Prostate gland (tissue), 2 donors: ENCODE measurements at regions not wholly inside any gene's neighbourhood (a gene's known extent, or its start where the extent isn't known, plus 50 kb on each side); places are given as distances from the start of the nearest gene placed in this dataset.
A peak's percentile ranks its signal among the peaks of the same experiment; 100 is the strongest.

Experiments
- DNase-seq: peaks from one replicate; pipeline ENCODE4 v3.0.0-alpha.2; 2019; ENCODE audit warnings: low spot score
- H3K27ac ChIP-seq, 2 donors: fragments of 200-600 bp; sonication (generic); 2 replicates each; pipeline ENCODE4 v1.5.1; 2017 to 2019
- H3K27me3 ChIP-seq: fragments of 200-600 bp; sonication (generic); replicated peaks from 2 replicates; pipeline ENCODE4 v1.5.1; 2019; ENCODE audit not compliant: insufficient read depth
- H3K36me3 ChIP-seq, 2 donors: fragments of 200-600 bp; sonication (generic); 1 replicate in 1 of 2; 2 replicates in 1 of 2; pipeline versions ENCODE4 v1.5.1 to v1.8.1; 2017 to 2019
- H3K4me1 ChIP-seq: fragments of 200-600 bp; sonication (generic); replicated peaks from 2 replicates; pipeline ENCODE4 v1.5.1; 2019
- H3K4me3 ChIP-seq, 2 donors: fragments of 200-600 bp; sonication (generic); 2 replicates each; pipeline ENCODE4 v1.5.1; 2017 to 2019
- H3K9me3 ChIP-seq: fragments of 200-600 bp; sonication (generic); 2 replicates; pipeline ENCODE4 v1.5.1; 2017
- POLR2A ChIP-seq: fragments of 450-650 bp; IDR thresholded peaks from one replicate; pipeline ENCODE4 v1.6.1; 2016; ENCODE audit warnings: antibody characterized with exemption, mild to moderate bottlenecking
- POLR2AphosphoS5 ChIP-seq: sonication (generic); formaldehyde crosslinking; IDR thresholded peaks from one replicate; pipeline ENCODE4 v1.6.1; 2017; ENCODE audit warnings: antibody characterized with exemption
- WGBS: methylation state at CpG from one replicate; pipeline ENCODE4 v1.1.5; 2018; 5-methylcytosine and 5-hydroxymethylcytosine counted together
- intact Hi-C: fragments of 100-400 bp; cut with DNase I; formaldehyde crosslinking; loops from one replicate; pipeline ENCODE4 v1.14.2; 2022
- TF ChIP-seq, protein P1 (sequence below), 4 experiments: fragments of 200-600 bp in 2 of 4; fragments of 450-650 bp in 2 of 4; sonication (generic) in 2 of 4; IDR thresholded peaks; 1 replicate in 3 of 4; 2 replicates in 1 of 4; pipeline ENCODE4 v1.5.1; 2016 to 2019; ENCODE audit warnings: antibody characterized with exemption in 4 of 4, mild to moderate bottlenecking in 2 of 4, moderate library complexity in 2 of 4

DNA sequence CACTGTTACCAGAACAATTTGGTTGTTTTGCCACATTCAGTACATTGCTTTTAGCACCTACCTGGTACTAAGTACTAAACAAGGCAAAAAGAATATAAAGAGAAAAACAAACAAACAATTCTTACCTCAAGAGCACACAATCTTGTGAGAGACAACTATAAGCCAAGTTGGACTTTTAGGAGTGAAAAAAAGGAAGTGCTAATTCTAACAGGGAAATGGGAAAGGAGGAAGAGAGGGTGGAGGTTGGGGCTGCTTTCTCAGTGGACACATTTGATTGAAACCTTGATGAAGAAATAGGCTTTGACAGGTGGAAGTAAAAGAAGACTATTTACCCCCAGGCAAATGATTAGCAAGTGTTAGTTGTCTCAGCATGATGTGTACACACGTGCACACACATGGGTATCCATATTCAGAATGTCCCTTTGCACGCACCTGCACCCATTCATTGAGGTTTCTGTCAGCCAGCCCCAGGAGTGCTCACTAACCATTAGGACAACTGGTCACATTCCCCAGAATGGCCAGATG, 302.6 kb downstream of the ACTL7B start:
- no peaks in the 10 kb centered on the region for H3K9me3 ChIP-seq
- 90% methylated on average over 2 of the region's 2 CpGs for WGBS
- intact Hi-C loops = no loop called here
- DNase-seq = no peak
- H3K27me3 ChIP-seq = no peaks in the 10 kb centered on the region
- H3K4me1 ChIP-seq = no peaks in the 10 kb centered on the region
- H3K4me3 ChIP-seq = no peak overlapping the region
- no peaks in the 10 kb centered on the region for H3K36me3 ChIP-seq
- TF ChIP-seq POLR2A = no peak
- TF ChIP-seq, protein P1, sequence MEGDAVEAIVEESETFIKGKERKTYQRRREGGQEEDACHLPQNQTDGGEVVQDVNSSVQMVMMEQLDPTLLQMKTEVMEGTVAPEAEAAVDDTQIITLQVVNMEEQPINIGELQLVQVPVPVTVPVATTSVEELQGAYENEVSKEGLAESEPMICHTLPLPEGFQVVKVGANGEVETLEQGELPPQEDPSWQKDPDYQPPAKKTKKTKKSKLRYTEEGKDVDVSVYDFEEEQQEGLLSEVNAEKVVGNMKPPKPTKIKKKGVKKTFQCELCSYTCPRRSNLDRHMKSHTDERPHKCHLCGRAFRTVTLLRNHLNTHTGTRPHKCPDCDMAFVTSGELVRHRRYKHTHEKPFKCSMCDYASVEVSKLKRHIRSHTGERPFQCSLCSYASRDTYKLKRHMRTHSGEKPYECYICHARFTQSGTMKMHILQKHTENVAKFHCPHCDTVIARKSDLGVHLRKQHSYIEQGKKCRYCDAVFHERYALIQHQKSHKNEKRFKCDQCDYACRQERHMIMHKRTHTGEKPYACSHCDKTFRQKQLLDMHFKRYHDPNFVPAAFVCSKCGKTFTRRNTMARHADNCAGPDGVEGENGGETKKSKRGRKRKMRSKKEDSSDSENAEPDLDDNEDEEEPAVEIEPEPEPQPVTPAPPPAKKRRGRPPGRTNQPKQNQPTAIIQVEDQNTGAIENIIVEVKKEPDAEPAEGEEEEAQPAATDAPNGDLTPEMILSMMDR (IDR thresholded peaks at IDR 0.05) = no peak
- TF ChIP-seq POLR2AphosphoS5 = no peak
- no peak overlapping the region for H3K27ac ChIP-seq

DNA sequence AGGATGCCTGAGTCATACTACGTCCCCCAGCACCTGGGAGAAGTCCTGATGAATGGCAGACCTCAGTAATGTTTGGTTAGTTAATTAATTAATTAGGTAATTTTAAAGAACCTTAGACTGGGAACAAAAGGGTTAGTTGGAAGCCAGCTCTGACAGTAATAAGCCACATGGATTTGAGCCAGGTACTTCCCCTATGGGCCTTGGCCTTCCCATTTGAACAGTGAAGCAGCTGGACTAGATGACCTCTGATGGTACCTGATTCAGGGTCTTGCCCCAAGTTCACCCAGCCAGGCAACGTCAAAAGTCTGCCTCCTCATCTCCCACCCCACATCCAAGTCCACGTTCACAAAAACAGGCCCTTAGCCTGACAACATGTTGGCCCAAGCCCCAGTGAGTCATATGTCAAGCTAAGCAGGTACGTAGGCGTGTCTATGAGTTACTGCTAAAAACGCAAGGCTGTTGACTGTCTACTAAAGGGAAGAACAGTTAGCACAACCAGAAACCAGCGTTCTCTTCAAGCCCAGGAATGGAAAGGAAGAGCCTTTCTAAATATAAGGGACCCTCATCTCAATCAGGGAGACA, 303.2 kb downstream of the ACTL7B start:
- H3K27me3 ChIP-seq = no peaks in the 10 kb centered on the region
- H3K9me3 ChIP-seq = no peaks in the 10 kb centered on the region
- no peaks in the 10 kb centered on the region for H3K4me1 ChIP-seq
- TF ChIP-seq POLR2AphosphoS5 (peak; percentile 83), POLR2A (no peak)
- TF ChIP-seq, protein P1 (IDR thresholded peaks at IDR 0.05) = no peak
- intact Hi-C loops = no loop called here
- WGBS = 49% methylated on average over 7 of the region's 7 CpGs
- no peaks in the 10 kb centered on the region for H3K36me3 ChIP-seq
- H3K4me3 ChIP-seq = no peak overlapping the region
- H3K27ac ChIP-seq = no peak overlapping the region
- DNase-seq = peak; percentile 82

DNA sequence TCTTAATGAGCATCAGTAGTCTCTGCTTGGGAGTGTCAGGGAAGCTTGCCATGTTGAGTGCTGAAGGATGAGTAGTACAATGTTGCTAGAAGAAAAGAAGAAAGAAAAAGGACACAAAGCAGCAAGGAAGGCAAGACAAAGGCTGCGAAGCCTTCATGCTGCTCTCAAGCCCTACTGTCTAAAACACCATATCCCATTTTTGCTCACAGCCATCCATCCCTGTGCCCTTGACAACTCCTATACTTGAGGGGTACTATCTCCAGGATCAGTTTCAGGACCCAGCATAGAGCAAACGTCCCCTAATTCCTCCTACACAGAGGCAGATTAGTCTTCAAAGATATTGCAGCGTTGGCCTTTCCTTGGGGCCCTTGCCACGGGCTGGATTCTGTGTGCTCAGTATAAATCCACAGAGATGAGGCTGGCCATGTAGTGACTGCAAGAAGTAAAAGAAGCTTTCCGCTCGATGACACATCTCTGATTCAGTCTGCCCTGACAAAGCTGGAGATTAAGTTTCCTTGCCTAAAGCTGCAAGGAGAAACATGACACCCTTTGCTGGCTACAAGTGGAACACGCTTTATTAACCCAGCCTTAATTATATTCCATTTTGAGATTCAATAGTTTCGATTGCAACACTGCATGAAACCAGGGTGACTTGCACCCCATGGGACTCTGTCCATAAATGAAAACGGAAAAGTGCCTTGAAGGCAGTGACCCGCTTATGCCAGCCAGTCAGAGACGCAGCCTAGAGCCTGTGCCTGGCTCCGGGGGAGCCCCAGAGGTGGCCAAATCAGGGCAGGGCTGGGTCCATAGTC, 304.6 kb downstream of the ACTL7B start:
- Histone ChIP-seq H3K9me3 (no peaks in the 10 kb centered on the region), H3K27me3 (no peaks in the 10 kb centered on the region), H3K4me3 (no peak overlapping the region), H3K36me3 (no peaks in the 10 kb centered on the region), H3K4me1 (no peaks in the 10 kb centered on the region), H3K27ac (no peak overlapping the region)
- peak; percentile 10 for DNase-seq
- no peak for TF ChIP-seq POLR2AphosphoS5
- TF ChIP-seq POLR2A = no peak
- TF ChIP-seq, protein P1 (IDR thresholded peaks at IDR 0.05) = no peak
- WGBS = 39% methylated on average over 12 of the region's 12 CpGs
- intact Hi-C loops = no loop called here

- Histone ChIP-seq H3K4me3 (no peak overlapping the region), H3K4me1 (no peaks in the 10 kb centered on the region), H3K27me3 (no peaks in the 10 kb centered on the region), H3K9me3 (no peaks in the 10 kb centered on the region), H3K27ac (no peak overlapping the region), H3K36me3 (no peaks in the 10 kb centered on the region)
- no peak for DNase-seq
- WGBS = 76% methylated on average over 4 of the region's 4 CpGs
- intact Hi-C loops = no loop called here
- no peak for TF ChIP-seq POLR2A
Measured at GRCh38 chr9:108550106-108550505, 305.7 kb downstream of the ACTL7B start.

GRCh38 chr9:108549184-108549583, 306.6 kb downstream of the ACTL7B start:
- DNase-seq = peak; percentile 59
- no peaks in the 10 kb centered on the region for H3K4me1 ChIP-seq
- H3K36me3 ChIP-seq = no peaks in the 10 kb centered on the region
- no peak for TF ChIP-seq POLR2A
- peak; percentile 64 for TF ChIP-seq POLR2AphosphoS5
- TF ChIP-seq, protein P1 (IDR thresholded peaks at IDR 0.05) = no peak
- no peaks in the 10 kb centered on the region for H3K27me3 ChIP-seq
- H3K27ac ChIP-seq = no peak overlapping the region
- H3K4me3 ChIP-seq = no peak overlapping the region
- intact Hi-C loops = no loop called here
- no peaks in the 10 kb centered on the region for H3K9me3 ChIP-seq
- WGBS = 36% methylated on average over 3 of the region's 3 CpGs
